ENCODE measurements at regions not wholly inside any gene's neighbourhood (a gene's known extent, or its start where the extent isn't known, plus 50 kb on each side); places are given as distances from the start of the nearest gene placed in this dataset.

DNA sequence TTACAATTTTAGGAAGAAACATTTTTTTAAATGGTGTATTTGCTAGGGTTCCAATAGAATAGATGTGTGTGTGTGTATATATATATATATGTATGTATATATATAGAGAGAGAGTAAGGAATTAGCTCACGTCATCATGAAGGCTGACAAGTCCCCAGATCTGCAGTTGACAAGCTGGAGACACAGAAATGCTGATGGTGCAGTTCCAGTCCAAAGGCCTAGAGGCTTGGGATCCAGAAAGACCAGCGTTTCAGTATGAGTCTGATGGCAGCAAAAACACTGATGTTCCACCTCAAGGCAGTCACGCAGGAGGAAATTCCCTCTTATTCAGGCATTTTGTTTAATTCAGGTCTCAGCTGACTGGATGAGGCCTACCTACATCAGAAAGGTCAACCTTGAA lies 386.8 kb downstream of the PTH2R start:
- Histone ChIP-seq H3K9me3 (ENCODE audit: control insufficient read depth, insufficient read depth, low read length) (no peaks in the 10 kb centered on the region), H3K27me3 (ENCODE audit: control insufficient read depth, low read length) (no peaks in the 10 kb centered on the region), H3K4me1 (ENCODE audit: control insufficient read depth, low read length) (no peaks in the 10 kb centered on the region), H3K9me2 (replicated peaks; ENCODE audit: control insufficient read depth, low read length) (no peaks in the 10 kb centered on the region), H3K36me3 (ENCODE audit: control insufficient read depth, low read length) (no peaks in the 10 kb centered on the region), H3K27ac (ENCODE audit: low read depth, low read length) (no peak overlapping the region), H3K79me2 (ENCODE audit: control insufficient read depth, low read length) (no peaks in the 10 kb centered on the region), H3K4me2 (ENCODE audit: low read length) (no peak overlapping the region), H3F3A (ENCODE audit: control insufficient read depth, insufficient read depth) (no peaks in the 10 kb centered on the region), H4K20me1 (ENCODE audit: control insufficient read depth, insufficient read depth, low read depth, low read length) (no peaks in the 10 kb centered on the region), H3K4me3 (ENCODE audit: low read length) (no peak overlapping the region)
- TF ChIP-seq, protein P1, sequence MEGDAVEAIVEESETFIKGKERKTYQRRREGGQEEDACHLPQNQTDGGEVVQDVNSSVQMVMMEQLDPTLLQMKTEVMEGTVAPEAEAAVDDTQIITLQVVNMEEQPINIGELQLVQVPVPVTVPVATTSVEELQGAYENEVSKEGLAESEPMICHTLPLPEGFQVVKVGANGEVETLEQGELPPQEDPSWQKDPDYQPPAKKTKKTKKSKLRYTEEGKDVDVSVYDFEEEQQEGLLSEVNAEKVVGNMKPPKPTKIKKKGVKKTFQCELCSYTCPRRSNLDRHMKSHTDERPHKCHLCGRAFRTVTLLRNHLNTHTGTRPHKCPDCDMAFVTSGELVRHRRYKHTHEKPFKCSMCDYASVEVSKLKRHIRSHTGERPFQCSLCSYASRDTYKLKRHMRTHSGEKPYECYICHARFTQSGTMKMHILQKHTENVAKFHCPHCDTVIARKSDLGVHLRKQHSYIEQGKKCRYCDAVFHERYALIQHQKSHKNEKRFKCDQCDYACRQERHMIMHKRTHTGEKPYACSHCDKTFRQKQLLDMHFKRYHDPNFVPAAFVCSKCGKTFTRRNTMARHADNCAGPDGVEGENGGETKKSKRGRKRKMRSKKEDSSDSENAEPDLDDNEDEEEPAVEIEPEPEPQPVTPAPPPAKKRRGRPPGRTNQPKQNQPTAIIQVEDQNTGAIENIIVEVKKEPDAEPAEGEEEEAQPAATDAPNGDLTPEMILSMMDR (IDR thresholded peaks at IDR 0.05; ENCODE audit: low read depth, low read length, poor library complexity, severe bottlenecking) = no peak
- TF ChIP-seq EZH2phosphoT487 (IDR thresholded peaks at IDR 0.05; ENCODE audit: borderline replicate concordance, low read length) = no peak

DNA sequence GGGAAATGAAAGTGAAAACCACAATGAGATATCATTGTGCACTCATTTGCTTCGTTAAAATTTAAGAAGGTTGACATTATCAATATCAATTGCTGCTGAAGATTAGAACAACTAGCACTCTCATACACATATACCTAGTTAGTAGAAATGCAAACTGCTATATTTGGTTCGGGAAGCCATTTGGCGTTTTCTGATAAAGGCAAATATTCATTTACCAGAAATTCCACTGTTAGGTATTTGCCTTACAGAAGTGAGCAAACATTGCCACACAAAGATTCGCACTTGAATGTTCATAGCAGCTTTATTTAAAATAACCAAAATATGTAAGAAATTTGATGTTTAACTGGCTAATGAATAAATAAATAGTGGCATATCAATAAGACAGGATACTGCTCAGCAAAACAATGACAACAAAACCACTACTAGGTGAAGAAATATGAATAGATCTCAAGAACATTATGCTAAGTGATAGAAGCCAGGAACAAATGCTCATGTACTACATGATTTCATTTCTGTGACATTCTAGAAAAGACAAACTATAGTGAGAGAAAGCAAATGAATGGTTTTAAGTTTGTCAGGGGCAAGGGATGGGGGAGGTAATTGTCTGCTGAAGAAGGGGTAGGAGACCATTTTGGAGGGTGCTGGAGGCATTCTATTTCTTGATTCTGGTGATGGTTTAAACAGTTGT lies 387.8 kb downstream of the PTH2R start:
- Histone ChIP-seq H3K4me3 (ENCODE audit: low read length) (no peak overlapping the region), H3F3A (ENCODE audit: control insufficient read depth, insufficient read depth) (no peaks in the 10 kb centered on the region), H3K79me2 (ENCODE audit: control insufficient read depth, low read length) (no peaks in the 10 kb centered on the region), H3K4me1 (ENCODE audit: control insufficient read depth, low read length) (no peaks in the 10 kb centered on the region), H3K27ac (ENCODE audit: low read depth, low read length) (no peak overlapping the region), H3K27me3 (ENCODE audit: control insufficient read depth, low read length) (no peaks in the 10 kb centered on the region), H3K9me3 (ENCODE audit: control insufficient read depth, insufficient read depth, low read length) (no peaks in the 10 kb centered on the region), H3K9me2 (replicated peaks; ENCODE audit: control insufficient read depth, low read length) (no peaks in the 10 kb centered on the region), H3K36me3 (ENCODE audit: control insufficient read depth, low read length) (no peaks in the 10 kb centered on the region), H3K4me2 (ENCODE audit: low read length) (no peak overlapping the region), H4K20me1 (ENCODE audit: control insufficient read depth, insufficient read depth, low read depth, low read length) (no peaks in the 10 kb centered on the region)
- TF ChIP-seq, protein P1 (IDR thresholded peaks at IDR 0.05; ENCODE audit: low read depth, low read length, poor library complexity, severe bottlenecking) = no peak
- TF ChIP-seq EZH2phosphoT487 (IDR thresholded peaks at IDR 0.05; ENCODE audit: borderline replicate concordance, low read length) = no peak

DNA sequence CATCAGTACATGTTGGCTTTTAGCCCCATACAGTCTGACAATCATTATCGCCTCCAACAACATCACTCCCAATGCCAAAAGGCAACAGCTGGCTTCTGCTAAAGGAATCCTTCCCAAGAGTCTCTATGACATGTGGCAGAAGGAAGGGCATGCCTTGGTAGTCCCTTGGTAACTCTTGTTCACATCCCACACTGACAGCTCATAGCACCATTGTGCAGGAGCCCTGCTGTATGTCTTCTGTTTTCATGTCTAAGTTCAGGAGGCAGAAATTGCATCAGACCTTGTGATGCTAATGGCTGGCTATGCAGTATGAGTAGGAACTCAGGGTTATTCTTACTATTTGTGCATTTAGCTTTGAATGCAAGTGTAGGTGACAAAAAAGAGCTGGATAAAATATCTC lies 392.1 kb downstream of the PTH2R start:
- no peaks in the 10 kb centered on the region for H4K20me1 ChIP-seq (ENCODE audit: control insufficient read depth, insufficient read depth, low read depth, low read length)
- TF ChIP-seq EZH2phosphoT487 (IDR thresholded peaks at IDR 0.05; ENCODE audit: borderline replicate concordance, low read length) = no peak
- TF ChIP-seq, protein P1 (IDR thresholded peaks at IDR 0.05; ENCODE audit: low read depth, low read length, poor library complexity, severe bottlenecking) = no peak

More for the DNA sequence above, 392.1 kb downstream of the PTH2R start:
- Histone ChIP-seq H3K9me2 (replicated peaks; ENCODE audit: control insufficient read depth, low read length) (no peaks in the 10 kb centered on the region), H3F3A (ENCODE audit: control insufficient read depth, insufficient read depth) (no peaks in the 10 kb centered on the region), H3K4me2 (ENCODE audit: low read length) (no peak overlapping the region), H3K27ac (ENCODE audit: low read depth, low read length) (no peak overlapping the region), H3K9me3 (ENCODE audit: control insufficient read depth, insufficient read depth, low read length) (no peaks in the 10 kb centered on the region), H3K36me3 (ENCODE audit: control insufficient read depth, low read length) (no peaks in the 10 kb centered on the region), H3K4me1 (ENCODE audit: control insufficient read depth, low read length) (no peaks in the 10 kb centered on the region), H3K79me2 (ENCODE audit: control insufficient read depth, low read length) (no peaks in the 10 kb centered on the region), H3K27me3 (ENCODE audit: control insufficient read depth, low read length) (no peaks in the 10 kb centered on the region), H3K4me3 (ENCODE audit: low read length) (no peak overlapping the region)
